LHCN-M2 (cell line): ENCODE measurements at regions not wholly inside any gene's neighbourhood (a gene's known extent, or its start where the extent isn't known, plus 50 kb on each side); places are given as distances from the start of the nearest gene placed in this dataset.
"Not testable (repeated sequence)": the region's sequence is repeated elsewhere in the genome, so short reads cannot be mapped to it uniquely, and the experiment has no call there.

Source experiments
- DNase-seq: peaks from one replicate; pipeline ENCODE4 v3.0.0-alpha.2; 2012; ENCODE audit warnings: low read depth

GRCh38 chr12:90829044-90829443 is 125.9 kb downstream of the CCER1 start:
- no peak for DNase-seq

GRCh38 chr12:90828621-90829020 is 126.4 kb downstream of the CCER1 start:
- no peak for DNase-seq

GRCh38 chr12:90827567-90827966 is 127.4 kb downstream of the CCER1 start:
- DNase-seq: no peak

GRCh38 chr12:90826036-90826435 is 128.9 kb downstream of the CCER1 start:
- DNase-seq: peak; percentile 59

DNA sequence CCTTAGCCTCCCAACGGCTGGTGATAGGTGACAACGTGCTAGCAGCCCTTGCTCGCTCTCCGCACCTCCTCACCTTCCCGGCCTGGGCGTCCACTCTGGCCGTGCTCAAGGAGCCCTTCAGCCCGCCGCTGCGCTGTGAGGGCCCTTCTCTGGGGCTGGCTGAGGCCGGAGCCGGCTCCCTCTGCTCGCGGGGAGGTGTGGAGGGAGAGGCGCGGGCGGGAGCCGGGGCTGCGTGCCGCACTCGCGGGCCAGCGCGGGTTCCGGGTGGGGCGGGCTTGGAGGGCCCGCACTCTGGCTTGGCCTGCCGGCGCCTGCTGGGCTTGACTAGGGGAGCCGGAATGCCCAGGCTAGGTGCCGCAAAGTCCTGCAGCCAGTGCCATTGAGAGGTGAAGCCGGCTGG is 131.1 kb downstream of the CCER1 start:
- no peak for DNase-seq

DNA sequence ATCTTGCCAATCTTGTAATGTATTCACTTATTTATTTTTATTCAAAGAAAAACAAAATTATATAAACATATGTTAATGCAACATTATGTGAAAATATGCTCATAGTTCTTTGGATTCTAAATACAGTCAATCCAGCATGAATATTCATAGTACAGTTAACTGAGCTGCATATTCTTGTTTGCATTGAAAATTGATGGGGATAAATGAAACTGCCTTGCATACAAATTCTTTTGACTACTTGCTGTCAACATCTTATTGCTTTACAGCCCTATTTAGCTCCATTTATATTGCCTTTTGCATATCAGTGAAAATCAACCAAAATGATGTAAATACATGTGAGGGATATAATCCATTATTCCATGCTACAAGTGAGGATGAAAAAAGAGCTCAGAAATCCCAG is 135.3 kb downstream of the CCER1 start:
- DNase-seq: no peak

DNA sequence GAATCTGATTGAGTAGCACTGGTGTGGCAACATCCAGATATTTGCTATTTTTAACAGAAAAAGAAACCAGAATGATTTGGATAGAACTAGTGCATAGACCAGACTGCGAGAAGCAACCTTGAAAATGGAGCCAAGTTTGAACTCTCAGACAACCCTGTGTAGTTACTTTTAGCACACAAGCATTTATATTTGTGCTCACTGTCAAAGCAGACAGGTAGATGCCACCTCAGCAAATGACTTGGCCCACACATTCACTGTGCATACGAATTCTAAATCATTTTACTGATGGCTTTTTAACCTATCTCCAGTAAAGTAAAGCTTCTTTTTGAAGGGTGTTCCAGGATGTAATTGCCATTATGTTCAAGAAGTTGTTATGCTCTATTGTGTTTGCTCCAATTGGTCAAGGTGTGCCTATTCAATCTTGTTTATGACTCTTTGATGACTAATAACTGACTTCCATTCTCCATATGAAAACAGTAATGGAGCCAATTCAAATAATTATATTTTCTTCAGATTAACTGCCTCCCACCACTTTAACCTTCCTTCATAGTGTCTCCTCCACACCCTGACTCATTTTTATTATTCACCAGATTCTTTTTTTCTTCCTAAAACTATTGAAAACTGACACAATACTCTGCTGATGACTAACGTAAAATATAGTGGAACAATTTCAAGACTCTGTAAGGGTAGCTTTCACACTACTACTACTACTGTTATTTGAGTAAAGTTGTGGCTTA is 138.5 kb downstream of the CCER1 start:
- DNase-seq: peak; percentile 60

GRCh38 chr12:90809940-90810339 is 145.0 kb downstream of the CCER1 start:
- DNase-seq: no peak

- DNase-seq: no peak
These were observed 146.4 kb downstream of the CCER1 start for GRCh38 chr12:90808568-90808967.

GRCh38 chr12:90802727-90803126 is 152.2 kb downstream of the CCER1 start:
- no peak for DNase-seq

DNA sequence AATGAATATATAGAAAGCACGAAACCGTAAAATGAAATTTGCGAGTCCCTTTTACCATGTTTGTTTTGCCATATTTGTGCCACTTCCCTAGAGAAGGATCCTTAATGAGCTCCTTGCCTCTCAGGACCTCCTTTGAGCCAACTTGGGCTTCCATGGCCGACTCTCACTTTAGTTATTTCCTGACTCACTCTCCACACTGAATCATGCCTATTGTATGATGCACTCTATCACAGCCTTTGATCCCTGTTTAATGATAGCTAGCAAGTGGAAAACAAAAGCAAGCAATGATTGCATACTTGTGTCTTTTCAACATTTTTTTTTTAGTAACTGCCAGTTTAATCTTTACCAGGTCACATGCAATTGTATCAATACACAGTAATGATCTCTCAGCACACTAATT is 153.2 kb downstream of the CCER1 start:
- peak; percentile 65 for DNase-seq

GRCh38 chr12:90794212-90794611 is 160.8 kb downstream of the CCER1 start:
- peak; percentile 22 for DNase-seq

GRCh38 chr12:90792718-90793117 is 162.3 kb downstream of the CCER1 start:
- DNase-seq: not testable (repeated sequence)

DNA sequence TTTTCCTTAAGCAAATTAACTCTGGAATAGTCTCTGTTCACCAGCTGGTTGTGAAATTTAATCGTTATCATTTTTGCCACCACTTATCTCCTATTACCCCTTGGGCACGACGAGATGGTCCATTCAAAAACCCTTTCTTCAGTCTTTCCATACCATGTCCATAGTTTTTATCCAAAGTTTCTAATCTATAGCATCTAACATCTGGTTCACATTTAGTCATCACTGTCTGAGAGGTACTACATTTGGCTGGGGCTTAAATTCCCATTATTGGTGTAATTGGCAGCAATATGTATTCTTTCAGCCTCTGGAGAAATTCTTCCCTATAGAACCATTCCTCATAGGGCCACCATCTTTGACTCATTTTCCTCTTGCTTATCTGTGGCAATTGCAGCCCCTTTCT is 163.5 kb downstream of the CCER1 start:
- no peak for DNase-seq

DNA sequence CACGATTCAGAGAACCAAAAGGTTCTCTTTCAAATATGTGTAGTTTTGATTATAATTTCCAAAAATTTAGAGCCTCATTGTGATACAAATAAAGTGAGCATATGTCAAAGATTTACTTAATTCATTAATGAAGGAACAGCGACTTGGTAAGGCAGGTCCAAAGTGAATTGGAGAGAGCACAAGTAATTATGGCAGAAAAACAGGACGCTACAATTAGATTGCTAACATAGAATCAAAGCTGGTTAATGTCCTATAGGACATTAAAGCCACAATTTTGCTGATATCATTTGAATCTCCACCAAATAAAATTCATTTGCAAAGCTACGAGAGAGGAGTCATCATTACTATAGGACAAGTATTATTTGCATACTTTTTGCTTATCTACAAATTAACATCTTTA is 164.2 kb downstream of the CCER1 start:
- no peak for DNase-seq

DNA sequence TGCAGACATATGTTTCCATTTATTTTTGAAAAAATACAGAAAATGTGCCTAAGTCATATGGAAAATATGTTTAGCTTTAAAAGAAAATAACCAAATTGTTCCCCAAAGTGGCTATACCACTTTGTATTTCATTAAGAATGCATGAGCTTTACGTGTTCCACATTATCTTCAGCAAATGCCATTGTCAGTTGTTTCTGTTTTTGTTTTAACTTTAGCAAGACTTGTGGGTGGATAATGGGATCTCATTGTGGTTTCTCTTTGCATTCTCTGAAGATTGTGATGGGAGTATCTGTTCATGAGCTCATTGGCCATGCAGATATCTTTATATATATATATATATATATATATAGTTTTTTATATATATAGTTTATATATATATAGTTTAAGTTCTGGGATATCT is 181.5 kb downstream of the CCER1 start:
- DNase-seq: peak; percentile 41

GRCh38 chr12:90770861-90771260 is 184.1 kb downstream of the CCER1 start:
- DNase-seq: no peak

DNA sequence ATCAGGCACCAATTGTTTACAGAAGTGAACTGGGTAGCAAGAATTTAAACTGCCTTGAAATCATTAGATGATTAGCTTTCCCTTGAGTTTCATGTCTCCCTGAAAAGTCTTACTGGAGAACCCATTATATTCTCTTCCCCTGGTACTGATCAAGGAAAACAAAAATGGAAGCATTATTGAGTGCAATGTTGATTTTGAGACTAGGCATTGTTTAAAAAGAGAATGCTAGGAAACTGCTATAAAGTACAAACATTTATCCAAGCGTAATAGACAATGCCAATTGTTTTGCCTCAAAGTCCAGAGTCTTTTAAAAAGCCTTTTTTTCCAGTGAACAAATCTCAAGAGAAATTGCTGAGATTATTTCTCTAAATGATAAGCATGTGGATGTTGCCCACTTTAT is 197.0 kb downstream of the CCER1 start:
- DNase-seq: no peak

DNA sequence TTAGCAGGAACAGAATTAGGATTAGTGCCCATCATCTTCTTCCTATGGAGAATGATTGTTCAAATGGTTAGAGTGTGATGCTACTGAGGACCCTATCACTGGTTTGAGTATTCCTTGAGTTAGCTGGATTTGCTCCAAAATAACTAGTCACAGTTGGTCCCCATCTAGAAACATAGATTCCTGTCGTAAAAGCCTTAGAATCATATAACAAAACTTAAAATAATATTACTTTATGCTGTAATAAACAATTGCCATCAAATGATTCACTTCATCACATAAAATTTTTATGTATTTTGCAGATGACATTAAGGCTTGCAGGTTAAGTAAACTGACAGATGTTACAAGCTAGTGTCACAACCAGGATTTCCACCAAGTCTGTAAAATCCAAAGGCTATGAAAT is 209.8 kb downstream of the CCER1 start:
- DNase-seq: no peak

GRCh38 chr12:90741611-90742010 is 213.4 kb downstream of the CCER1 start:
- DNase-seq: peak; percentile 59

DNA sequence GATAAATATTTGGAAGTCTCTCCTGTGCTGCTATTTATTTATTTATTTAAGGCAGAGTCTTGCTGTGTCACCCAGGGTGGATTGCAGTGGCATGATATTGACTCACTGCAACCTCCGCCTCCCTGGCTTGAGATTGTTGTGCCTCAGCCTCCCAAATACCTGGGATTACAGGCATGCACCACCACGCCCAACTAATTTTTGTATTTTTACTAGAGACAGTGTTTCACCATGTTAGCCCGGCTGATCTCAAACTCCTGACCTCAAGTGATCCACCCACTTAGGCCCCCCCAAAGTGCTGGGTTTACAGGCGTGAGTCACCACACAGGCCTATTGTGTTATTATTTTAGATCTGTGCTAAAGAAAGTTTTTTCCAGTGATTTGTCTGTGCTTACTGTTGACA is 225.2 kb downstream of the CCER1 start:
- DNase-seq: peak; percentile 59

DNA sequence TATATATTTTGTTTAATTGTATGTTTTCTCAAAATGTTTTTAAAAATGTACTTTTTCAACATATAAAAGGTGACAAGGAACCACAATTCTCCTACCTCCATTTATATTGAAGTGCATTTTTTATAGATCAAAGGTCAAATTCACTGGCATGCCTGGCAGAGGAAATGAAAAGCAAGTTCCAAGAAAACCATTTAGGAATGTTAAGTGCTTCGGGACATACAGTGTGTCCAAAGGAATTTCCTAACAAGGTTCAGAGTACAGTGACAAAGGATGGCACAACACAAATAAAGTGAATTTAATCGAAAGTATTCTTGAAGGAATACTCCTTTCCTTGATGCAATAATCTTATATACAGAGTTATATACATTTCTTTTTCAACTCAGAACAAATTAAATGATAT is 242.3 kb downstream of the CCER1 start:
- peak; percentile 26 for DNase-seq

GRCh38 chr12:90710711-90711110 is 244.3 kb downstream of the CCER1 start:
- DNase-seq: no peak

DNA sequence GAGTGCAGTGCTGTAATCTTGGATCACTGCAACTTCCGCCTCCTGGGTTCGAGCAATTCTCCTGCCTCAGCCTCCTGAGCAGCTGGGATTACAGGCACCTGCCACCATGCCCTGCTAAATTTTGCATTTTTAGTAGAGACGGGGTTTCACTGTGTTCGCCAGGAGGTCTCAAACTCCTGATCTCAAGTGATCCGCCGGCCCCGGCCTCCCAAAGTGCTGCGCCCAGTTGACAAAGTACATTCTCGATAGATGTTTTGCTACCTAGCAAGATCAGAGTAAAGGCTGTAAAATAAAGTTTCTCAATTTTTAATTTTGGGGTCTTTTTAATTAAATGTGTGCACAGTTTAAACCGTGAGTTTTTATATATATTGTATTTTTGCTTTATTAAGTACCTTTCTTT is 248.9 kb downstream of the CCER1 start:
- no peak for DNase-seq
